H1 (cell line): ENCODE measurements at regions not wholly inside any gene's neighbourhood (a gene's known extent, or its start where the extent isn't known, plus 50 kb on each side); places are given as distances from the start of the nearest gene placed in this dataset.

Experiments used
- CBX5 ChIP-seq: fragments of 300-800, 300-1000 bp; sonication (generic); IDR thresholded peaks from 2 replicates; pipeline ENCODE4 v1.7.1; 2016; ENCODE audit warnings: antibody characterized with exemption, low read length, low read depth
- CBX8 ChIP-seq: fragments of 300-800, 300-1000 bp; sonication (generic); IDR thresholded peaks from 2 replicates; pipeline ENCODE4 v1.7.1; 2016; ENCODE audit warnings: low read depth, low read length, borderline replicate concordance
- CHD7 ChIP-seq: fragments of 300-600 bp; sonication (generic); IDR thresholded peaks from 2 replicates; pipeline ENCODE4 v1.7.1; 2012; ENCODE audit warnings: low read length, moderate library complexity, mild to moderate bottlenecking, inconsistent platforms; ENCODE audit not compliant: insufficient replicate concordance
- CTCF ChIP-seq, 3 experiments: IDR thresholded peaks; 1 replicate in 2 of 3; 2 replicates in 1 of 3; pipeline versions ENCODE4 v1.5.1 to v1.6.1; 2011; ENCODE audit warnings: low read length in 3 of 3, mild to moderate bottlenecking in 3 of 3, inconsistent platforms in 2 of 3, low read depth in 1 of 3, moderate library complexity in 1 of 3; ENCODE audit not compliant: insufficient read depth in 1 of 3; ENCODE audit errors: control extremely low read depth in 1 of 3
- EP300 ChIP-seq, 2 experiments: IDR thresholded peaks; 1 replicate in 1 of 2; 2 replicates in 1 of 2; pipeline ENCODE4 v1.6.1; 2011 to 2012; ENCODE audit warnings: low read depth in 2 of 2, low read length in 2 of 2, mild to moderate bottlenecking in 2 of 2, borderline replicate concordance in 1 of 2, inconsistent platforms in 1 of 2, moderate library complexity in 1 of 2
- EZH2 ChIP-seq: fragments of 200-600 bp; sonication (generic); IDR thresholded peaks from 2 replicates; pipeline ENCODE4 v1.7.1; 2012; ENCODE audit warnings: low read depth, mild to moderate bottlenecking, moderate library complexity, low read length, inconsistent platforms; ENCODE audit not compliant: severe bottlenecking
- KDM4A ChIP-seq: IDR thresholded peaks from one replicate; pipeline ENCODE4 v1.7.1; 2012; ENCODE audit warnings: low read depth, mild to moderate bottlenecking, moderate library complexity, low read length, inconsistent platforms; ENCODE audit not compliant: severe bottlenecking
- NANOG ChIP-seq: IDR thresholded peaks from 2 replicates; pipeline ENCODE4 v1.6.1; 2011; ENCODE audit warnings: low read length, low read depth, mild to moderate bottlenecking, inconsistent platforms; ENCODE audit not compliant: insufficient read depth, poor library complexity, severe bottlenecking
- SP2 ChIP-seq: IDR thresholded peaks from 2 replicates; pipeline ENCODE4 v1.6.1; 2012; ENCODE audit warnings: mild to moderate bottlenecking, low read length, inconsistent platforms

GRCh38 chr14:42480255-42480654, 873.6 kb downstream of the LRFN5 start (continued):
- no peak for TF ChIP-seq CHD7
- TF ChIP-seq CBX8 = no peak
- no peak for TF ChIP-seq EZH2
- TF ChIP-seq CBX5 = no peak
- no peak for TF ChIP-seq EP300 (IDR thresholded peaks at IDR 0.05; ENCODE audit: borderline replicate concordance in 1 of 2, low read depth in 2 of 2, low read length in 2 of 2)
- TF ChIP-seq KDM4A = no peak
- TF ChIP-seq SP2 = no peak
- TF ChIP-seq NANOG = no peak
- TF ChIP-seq CTCF (IDR thresholded peaks at IDR 0.05; ENCODE audit: control extremely low read depth in 1 of 3, insufficient read depth in 1 of 3, low read depth in 1 of 3, low read length in 3 of 3) = no peak
